GM18867 (cell line): ENCODE measurements at regions not wholly inside any gene's neighbourhood (a gene's known extent, or its start where the extent isn't known, plus 50 kb on each side); places are given as distances from the start of the nearest gene placed in this dataset.
"Not testable (repeated sequence)": the region's sequence is repeated elsewhere in the genome, so short reads cannot be mapped to it uniquely, and the experiment has no call there.

Experiments
- ATAC-seq: cut with Tn5 transposase; IDR thresholded peaks from one replicate; pipeline ENCODE4 v1.9.1; 2021; ENCODE audit warnings: mild to moderate bottlenecking, moderate library complexity; ENCODE audit not compliant: unreplicated experiment

DNA sequence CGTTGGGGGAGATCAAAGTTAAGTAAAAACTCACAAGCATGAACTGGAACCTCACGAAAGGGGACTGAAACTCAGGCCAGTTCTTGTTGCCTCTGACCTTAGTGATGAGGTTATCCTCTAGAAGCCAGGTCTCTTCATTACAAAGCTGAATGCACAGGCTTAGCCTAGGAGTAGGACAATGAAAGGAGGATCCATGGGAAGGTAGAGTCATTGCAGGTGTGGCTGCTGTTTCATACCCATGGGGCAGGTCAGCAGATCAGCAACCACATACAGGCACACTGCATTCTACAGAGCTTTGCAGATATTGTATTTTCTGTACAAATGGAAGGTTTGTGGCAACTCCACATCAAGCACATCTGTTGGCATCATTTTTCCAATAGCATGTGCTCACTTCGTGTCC, 341.3 kb upstream of the SOX9 start:
- no peak for ATAC-seq

- no peak for ATAC-seq
Measured at GRCh38 chr17:71780596-71780995, 340.2 kb upstream of the SOX9 start.

- ATAC-seq = not testable (repeated sequence)
Measured at GRCh38 chr17:71782021-71782420, 338.8 kb upstream of the SOX9 start.

DNA sequence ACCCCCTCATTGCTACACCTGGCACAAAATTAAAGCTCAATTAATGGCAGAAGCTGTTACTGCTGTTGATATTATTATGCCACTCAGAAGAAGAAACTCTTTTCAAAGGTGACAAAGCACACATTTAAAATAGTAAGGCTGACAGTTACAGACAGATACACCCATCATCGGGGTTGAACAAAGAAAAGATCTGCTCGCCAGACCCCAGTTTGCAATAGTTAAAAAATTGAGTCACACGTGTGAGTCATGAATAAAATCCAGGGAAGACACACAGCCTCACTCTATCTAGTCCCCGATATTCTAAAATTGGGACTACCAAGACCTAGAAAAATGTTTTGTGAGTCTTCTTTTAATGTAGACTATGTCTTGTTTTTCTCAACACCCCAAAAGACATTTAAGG, 330.0 kb upstream of the SOX9 start:
- ATAC-seq = no peak

- ATAC-seq = no peak
Measured at GRCh38 chr17:71791311-71791710, 329.5 kb upstream of the SOX9 start.

- no peak for ATAC-seq
Measured at GRCh38 chr17:71792966-71793365, 327.9 kb upstream of the SOX9 start.

DNA sequence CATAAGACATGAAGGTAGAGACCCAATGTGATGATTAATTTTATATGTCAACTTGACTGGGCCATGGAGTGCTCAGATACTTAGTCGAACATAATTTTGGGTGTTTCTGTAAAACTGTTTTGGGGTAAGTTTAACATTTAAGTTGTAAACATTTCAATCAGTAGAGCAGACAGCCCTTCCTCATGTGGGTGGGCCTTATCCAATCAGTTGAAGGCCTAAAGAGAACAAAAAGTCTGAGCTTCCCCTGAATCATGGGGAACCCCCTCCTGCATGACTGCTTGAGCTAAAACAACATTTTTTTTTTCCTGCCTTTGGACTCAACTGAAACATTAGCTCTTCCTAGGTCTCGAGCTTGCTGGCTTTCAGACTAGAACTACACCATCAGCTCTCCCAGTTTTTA, 327.3 kb upstream of the SOX9 start:
- ATAC-seq = no peak

- ATAC-seq = no peak
Measured at GRCh38 chr17:71798701-71799100, 322.1 kb upstream of the SOX9 start.

DNA sequence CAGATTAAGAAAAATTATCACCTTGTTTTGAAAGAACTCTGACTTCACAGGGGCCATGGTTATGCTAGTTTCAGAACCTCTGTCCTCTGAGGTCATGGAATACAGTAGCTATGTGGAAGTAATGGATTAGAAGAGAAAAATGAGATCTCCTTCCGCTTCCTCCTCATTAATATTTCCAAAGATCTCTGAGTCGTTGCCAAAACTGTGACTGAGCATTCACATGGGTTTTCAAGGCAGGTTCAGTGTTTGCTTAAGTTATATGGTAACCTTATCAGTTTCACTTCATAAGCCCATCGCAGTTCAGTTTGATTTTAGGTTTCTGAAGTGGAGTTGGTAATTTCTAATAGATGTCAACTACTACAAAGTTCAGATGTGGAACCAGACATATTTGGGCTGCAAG, 321.2 kb upstream of the SOX9 start:
- no peak for ATAC-seq

DNA sequence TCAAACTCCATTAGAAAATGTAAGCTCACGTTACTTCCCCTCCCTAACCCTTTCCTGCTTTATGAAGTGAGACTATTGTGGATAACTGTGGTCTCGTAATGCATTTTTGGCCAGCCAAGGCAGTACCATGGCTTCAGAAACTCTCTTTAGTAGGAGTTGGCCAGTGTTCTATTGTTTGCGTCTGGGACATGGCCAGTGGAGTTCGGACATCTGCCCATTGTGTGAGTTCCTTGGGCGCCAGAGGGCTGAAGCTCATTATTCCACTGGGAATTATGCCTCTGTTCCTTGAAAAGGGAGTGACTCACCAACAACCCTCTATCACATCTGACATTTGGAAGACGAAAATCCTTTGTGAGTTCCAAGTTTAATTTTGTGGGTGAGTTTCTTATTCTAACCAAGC, 319.5 kb upstream of the SOX9 start:
- no peak for ATAC-seq

- ATAC-seq = no peak
Measured at GRCh38 chr17:71802663-71803062, 318.2 kb upstream of the SOX9 start.

GRCh38 chr17:71803656-71804284, 317.1 kb upstream of the SOX9 start:
- no peak for ATAC-seq

- no peak for ATAC-seq
Measured at GRCh38 chr17:71809537-71809936, 311.3 kb upstream of the SOX9 start.

GRCh38 chr17:71813861-71814260, 307.0 kb upstream of the SOX9 start:
- ATAC-seq = not testable (repeated sequence)

- no peak for ATAC-seq
Measured at GRCh38 chr17:71821511-71821910, 299.3 kb upstream of the SOX9 start.

DNA sequence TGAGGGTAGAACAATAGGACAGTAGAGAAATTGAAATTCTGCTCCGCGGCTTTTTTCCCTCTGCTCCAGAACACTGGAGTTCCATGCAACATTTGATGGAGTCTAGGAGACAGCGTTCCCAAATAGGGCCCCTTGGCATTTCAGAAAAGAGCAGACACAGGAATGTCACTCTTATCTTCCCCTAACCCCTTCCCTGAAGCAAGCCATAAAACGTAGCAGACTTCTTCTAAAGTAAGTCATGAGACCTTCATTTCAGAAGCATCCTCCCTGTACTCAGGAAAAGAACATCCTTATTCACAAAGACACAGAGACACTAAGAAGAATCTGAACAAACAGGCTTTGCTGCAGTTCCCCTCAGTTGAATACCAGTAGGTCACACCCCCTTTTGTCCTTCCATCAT, 296.1 kb upstream of the SOX9 start:
- no peak for ATAC-seq

GRCh38 chr17:71825687-71826086, 295.1 kb upstream of the SOX9 start:
- ATAC-seq = no peak

- no peak for ATAC-seq
Measured at GRCh38 chr17:71828182-71828596, 292.6 kb upstream of the SOX9 start.

- ATAC-seq = no peak
Measured at GRCh38 chr17:71830866-71831265, 290.0 kb upstream of the SOX9 start.

DNA sequence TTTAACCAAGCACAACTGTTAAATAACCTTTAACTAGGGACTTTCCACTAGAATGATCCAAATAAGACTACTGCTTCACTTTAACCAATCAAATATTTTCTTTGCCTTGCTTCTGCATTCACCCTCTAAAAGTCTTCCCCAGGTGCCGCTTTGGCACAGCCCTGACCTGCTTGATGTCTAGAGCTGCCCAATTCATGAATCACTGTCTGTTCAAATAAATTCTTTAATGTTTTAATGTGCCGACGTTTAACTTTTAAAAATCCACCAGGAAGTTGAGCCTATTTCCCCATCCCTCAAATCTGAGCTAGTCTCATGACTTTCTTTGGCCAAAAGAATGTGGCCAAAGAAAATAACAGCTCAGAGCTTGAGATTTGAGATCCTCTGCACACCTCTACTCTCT, 277.8 kb upstream of the SOX9 start:
- ATAC-seq = no peak

DNA sequence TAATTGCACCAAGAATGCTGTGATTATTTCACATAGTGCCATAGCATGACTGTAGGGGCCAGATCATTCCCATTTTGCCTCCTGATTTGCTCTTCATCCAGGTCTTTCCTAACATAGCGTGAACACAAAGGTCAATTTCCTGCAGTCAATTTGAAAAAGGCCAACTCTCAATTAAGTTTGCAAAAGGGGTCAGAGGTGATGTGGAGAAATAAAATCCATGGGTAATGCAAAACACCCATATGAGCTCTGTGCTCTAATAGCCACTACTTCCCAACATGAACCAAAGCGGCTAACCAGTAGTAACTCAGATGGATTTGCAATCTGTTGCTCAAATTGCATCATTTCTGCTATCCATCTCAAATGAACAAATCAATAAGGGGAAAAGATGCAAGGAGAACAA, 275.5 kb upstream of the SOX9 start:
- no peak for ATAC-seq

GRCh38 chr17:71846561-71847110, 274.2 kb upstream of the SOX9 start:
- no peak for ATAC-seq
